SK-N-SH (cell line): ENCODE measurements at regions not wholly inside any gene's neighbourhood (a gene's known extent, or its start where the extent isn't known, plus 50 kb on each side); places are given as distances from the start of the nearest gene placed in this dataset.

Source experiments
- CTCF ChIP-seq: fragments of 200-600 bp; sonication (generic); IDR thresholded peaks from 2 replicates; pipeline ENCODE4 v1.6.1; 2017; ENCODE audit warnings: antibody characterized with exemption, mild to moderate bottlenecking, moderate library complexity
- EZH2phosphoT487 ChIP-seq: fragments of 200-600 bp; sonication (generic); IDR thresholded peaks from 2 replicates; pipeline ENCODE4 v1.6.1; 2017; ENCODE audit warnings: low read depth, mixed run types, mild to moderate bottlenecking, antibody characterized with exemption, moderate library complexity, borderline replicate concordance
- FOSL2 ChIP-seq: IDR thresholded peaks from 2 replicates; pipeline ENCODE4 v1.4.0; 2012; ENCODE audit warnings: low read depth, mild to moderate bottlenecking, moderate library complexity, borderline replicate concordance
- JUND ChIP-seq: IDR thresholded peaks from 2 replicates; pipeline ENCODE4 v1.4.0; 2012
- NRF1 ChIP-seq: IDR thresholded peaks from 2 replicates; pipeline ENCODE4 v1.6.1; 2012; ENCODE audit warnings: low read depth, mild to moderate bottlenecking, low read length
- PBX3 ChIP-seq: IDR thresholded peaks from 2 replicates; pipeline ENCODE4; 2012
- POLR2AphosphoS5 ChIP-seq: IDR thresholded peaks from 2 replicates; pipeline ENCODE4 v1.6.1; 2012; ENCODE audit warnings: low read depth, low read length
- SIN3A ChIP-seq: IDR thresholded peaks from 2 replicates; pipeline ENCODE4 v1.6.1; 2012; ENCODE audit warnings: low read depth, mild to moderate bottlenecking, low read length, moderate library complexity, borderline replicate concordance
- SMC3 ChIP-seq: IDR thresholded peaks from 2 replicates; pipeline ENCODE4 v1.6.1; 2012; ENCODE audit warnings: low read depth, low read length, improper control_type of control experiment
- TAF1 ChIP-seq: IDR thresholded peaks from 2 replicates; pipeline ENCODE4 v1.6.1; 2012; ENCODE audit warnings: low read depth, mild to moderate bottlenecking, low read length, moderate library complexity, borderline replicate concordance
- TCF12 ChIP-seq: IDR thresholded peaks from 2 replicates; pipeline ENCODE4 v1.4.0; 2012
- USF1 ChIP-seq: IDR thresholded peaks from 2 replicates; pipeline ENCODE4 v1.4.0; 2012; ENCODE audit warnings: low read depth, borderline replicate concordance
- YY1 ChIP-seq: IDR thresholded peaks from 2 replicates; pipeline ENCODE4 v1.4.0; 2012; ENCODE audit warnings: low read depth, mild to moderate bottlenecking

GRCh38 chr20:56722042-56722441 lies 92.9 kb downstream of the TFAP2C start:
- TF ChIP-seq CTCF (no peak), SIN3A (no peak), JUND (no peak), EZH2phosphoT487 (no peak), USF1 (no peak), SMC3 (no peak), YY1 (no peak), PBX3 (no peak), NRF1 (no peak), TCF12 (no peak), TAF1 (no peak), FOSL2 (no peak), POLR2AphosphoS5 (no peak)
